Naive B cell (primary cell): ENCODE measurements at regions not wholly inside any gene's neighbourhood (a gene's known extent, or its start where the extent isn't known, plus 50 kb on each side); places are given as distances from the start of the nearest gene placed in this dataset.

Experiments
- ATAC-seq, 2 donors: fragments of 150-1000 bp; cut with Tn5 transposase; 2 replicates each; pipeline ENCODE4 v1.10.0; 2021; ENCODE audit warnings: low read depth in 2 of 2, mild to moderate bottlenecking in 2 of 2, moderate library complexity in 2 of 2
- DNase-seq: peaks from one replicate; pipeline ENCODE4 v3.0.0; 2022
- H3K27ac Mint-ChIP-seq, 6 donors: one replicate each; pipeline ENCODE4 v1.8.0; 2020 to 2022; ENCODE audit warnings: mild to moderate bottlenecking in 6 of 6, mixed read lengths in 6 of 6, moderate library complexity in 5 of 6, inconsistent platforms in 2 of 6
- H3K27me3 Mint-ChIP-seq, 3 donors: one replicate each; pipeline ENCODE4 v1.8.0; 2021 to 2022; ENCODE audit warnings: mixed read lengths in 3 of 3, mild to moderate bottlenecking in 1 of 3
- H3K36me3 Mint-ChIP-seq, 2 donors: one replicate each; pipeline ENCODE4 v1.8.0; 2020 to 2022; ENCODE audit warnings: mixed read lengths in 2 of 2, inconsistent platforms in 1 of 2, mild to moderate bottlenecking in 1 of 2
- H3K4me1 Mint-ChIP-seq, 3 donors: one replicate each; pipeline ENCODE4 v1.8.0; 2020 to 2022; ENCODE audit warnings: mixed read lengths in 3 of 3, inconsistent platforms in 1 of 3, mild to moderate bottlenecking in 1 of 3, moderate library complexity in 1 of 3
- H3K4me3 Mint-ChIP-seq, 8 donors: one replicate each; pipeline ENCODE4 v1.8.0; 2020 to 2022; ENCODE audit warnings: mild to moderate bottlenecking in 8 of 8, mixed read lengths in 8 of 8, moderate library complexity in 8 of 8, inconsistent platforms in 2 of 8
- H3K9me3 Mint-ChIP-seq, 7 donors: one replicate each; pipeline ENCODE4 v1.8.0; 2020 to 2022; ENCODE audit warnings: mixed read lengths in 7 of 7, mild to moderate bottlenecking in 5 of 7, inconsistent platforms in 2 of 7, moderate library complexity in 1 of 7

DNA sequence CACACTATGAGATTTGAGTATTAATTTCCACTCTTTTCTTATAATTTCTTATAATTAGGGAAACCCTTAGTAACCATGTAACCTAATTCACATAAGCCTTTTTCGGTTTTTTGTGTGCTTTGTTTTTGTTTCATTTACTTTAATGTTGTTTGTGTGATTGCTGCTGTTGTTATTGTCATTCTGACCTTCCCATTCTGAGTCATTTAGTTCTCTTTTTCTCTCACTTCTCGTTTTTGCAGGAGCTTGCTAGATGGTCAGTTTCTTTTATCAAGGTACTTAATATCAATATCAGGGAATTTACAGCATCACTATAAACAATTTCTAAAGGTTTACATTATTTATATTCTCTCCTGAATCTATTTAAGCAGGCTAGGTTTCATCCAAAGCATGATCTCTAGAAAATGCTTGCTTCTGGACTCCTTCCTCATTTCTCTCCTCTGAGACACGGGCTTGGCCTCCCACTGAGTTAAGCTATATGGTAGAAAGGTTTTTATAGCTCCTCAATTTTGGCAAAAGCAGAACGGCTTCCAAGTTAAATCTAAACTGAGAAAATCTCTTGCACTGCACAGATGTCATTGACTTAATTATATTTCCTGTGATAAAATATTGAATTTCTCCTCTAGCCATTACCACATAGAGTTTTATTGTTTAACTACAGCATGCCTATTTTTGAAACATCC, 534.2 kb downstream of the NSUN3 start:
- no peak for DNase-seq
- Mint-ChIP-seq H3K27me3 (no peaks in the 10 kb centered on the region), H3K9me3 (peaks cover 0 to 10% (median 5%) of the 10 kb centered on the region in 7 donors), H3K4me3 (no peak overlapping the region), H3K36me3 (no peaks in the 10 kb centered on the region), H3K4me1 (no peaks in the 10 kb centered on the region), H3K27ac (no peak overlapping the region)
- ATAC-seq, result no peak

DNA sequence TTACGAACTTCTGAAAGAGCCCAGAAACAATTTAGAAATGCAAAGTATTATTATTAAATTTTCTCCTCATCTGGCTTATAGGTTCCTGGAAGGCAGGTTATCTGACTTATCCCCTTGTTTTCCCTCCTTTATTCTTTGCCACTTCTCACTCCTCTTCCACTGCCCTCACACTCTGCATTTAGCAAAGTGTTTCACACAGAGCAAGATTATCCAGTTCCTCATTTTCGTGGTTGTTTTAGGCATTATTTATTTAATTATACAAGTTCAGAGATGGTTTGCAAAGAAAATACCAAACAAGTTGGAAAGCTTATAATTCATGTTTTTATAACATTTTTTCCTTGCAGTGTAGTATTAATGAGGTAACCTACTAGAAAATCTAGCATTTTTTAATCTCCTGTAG, 544.9 kb downstream of the NSUN3 start:
- ATAC-seq (no peak), DNase-seq (no peak)
- H3K36me3 Mint-ChIP-seq, result no peaks in the 10 kb centered on the region
- H3K27ac Mint-ChIP-seq, result no peak overlapping the region
- no peaks in the 10 kb centered on the region for H3K4me1 Mint-ChIP-seq
- peaks cover 0 to 7% (median under 1%) of the 10 kb centered on the region in 7 donors for H3K9me3 Mint-ChIP-seq
- no peak overlapping the region for H3K4me3 Mint-ChIP-seq
- no peaks in the 10 kb centered on the region for H3K27me3 Mint-ChIP-seq

DNA sequence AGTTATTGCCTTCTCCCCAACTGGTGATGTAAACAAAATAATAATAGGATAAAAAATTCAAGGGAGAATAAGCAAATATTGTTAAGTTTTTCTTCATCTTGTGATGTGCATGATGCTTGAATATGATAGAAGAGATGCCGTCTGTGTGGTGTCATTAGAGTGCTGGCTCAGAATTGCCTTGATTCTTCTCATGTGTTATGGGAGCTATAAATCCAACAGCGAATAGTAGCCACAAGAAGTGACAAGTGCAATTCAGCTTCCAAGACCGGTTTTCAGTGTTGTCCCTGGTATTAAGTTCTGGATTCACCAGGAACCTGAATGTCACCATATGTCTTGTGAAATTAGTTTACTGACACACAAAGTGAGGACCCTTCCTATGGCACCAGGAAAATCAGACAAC, 547.0 kb downstream of the NSUN3 start:
- H3K9me3 Mint-ChIP-seq, result peaks cover 0 to 10% (median 2%) of the 10 kb centered on the region in 7 donors
- H3K4me3 Mint-ChIP-seq, result no peak overlapping the region
- no peaks in the 10 kb centered on the region for H3K4me1 Mint-ChIP-seq
- H3K36me3 Mint-ChIP-seq, result no peaks in the 10 kb centered on the region
- ATAC-seq (no peak), DNase-seq (no peak)
- H3K27me3 Mint-ChIP-seq, result no peaks in the 10 kb centered on the region
- no peak overlapping the region for H3K27ac Mint-ChIP-seq

DNA sequence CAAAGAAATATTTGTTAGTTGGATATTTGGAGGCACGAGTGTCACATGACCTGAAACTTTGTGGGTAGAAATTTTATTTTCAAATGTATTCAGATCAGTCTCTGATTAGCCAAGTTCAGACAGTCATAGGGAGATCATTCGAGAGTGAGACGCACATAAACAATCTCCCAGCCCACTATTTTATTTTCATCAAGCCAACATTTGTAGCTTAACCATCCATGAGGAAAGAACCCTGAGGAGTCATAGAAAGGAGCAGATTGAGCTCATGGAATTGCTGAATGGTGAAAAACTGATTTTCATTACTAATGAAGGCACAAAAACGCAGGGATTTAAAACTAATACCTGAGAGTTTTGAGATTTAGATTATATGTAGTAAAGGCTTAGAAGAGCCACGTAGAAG, 548.7 kb downstream of the NSUN3 start:
- ATAC-seq, result no peak
- Mint-ChIP-seq H3K27ac (no peak overlapping the region), H3K4me1 (no peaks in the 10 kb centered on the region), H3K27me3 (no peaks in the 10 kb centered on the region), H3K36me3 (no peaks in the 10 kb centered on the region), H3K4me3 (no peak overlapping the region), H3K9me3 (peaks cover 0 to 10% (median 0%) of the 10 kb centered on the region in 7 donors)
- no peak for DNase-seq

DNA sequence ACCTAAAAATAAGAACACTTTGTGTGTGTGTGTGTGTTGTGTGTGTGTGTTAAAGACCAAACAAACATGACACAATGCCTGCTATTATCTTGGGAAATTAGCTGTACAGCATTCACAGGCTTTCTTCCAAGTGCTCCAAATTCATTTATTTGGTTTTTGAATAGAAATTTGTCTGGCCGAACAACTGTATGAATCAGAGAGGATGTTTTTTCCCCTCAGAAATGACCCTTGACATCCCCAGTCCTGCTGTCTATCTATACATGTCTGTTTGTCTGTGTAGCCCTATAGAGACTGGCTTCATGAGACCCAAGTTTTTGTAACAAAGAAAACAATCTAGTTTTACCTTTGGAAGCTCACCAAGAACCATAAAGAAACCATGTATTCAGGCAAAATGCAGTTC, 549.8 kb downstream of the NSUN3 start:
- Mint-ChIP-seq H3K9me3 (peaks cover 0 to 10% (median 3%) of the 10 kb centered on the region in 7 donors), H3K27me3 (no peaks in the 10 kb centered on the region), H3K36me3 (no peaks in the 10 kb centered on the region), H3K4me1 (no peaks in the 10 kb centered on the region), H3K27ac (no peak overlapping the region), H3K4me3 (no peak overlapping the region)
- DNase-seq (no peak), ATAC-seq (no peak)

DNA sequence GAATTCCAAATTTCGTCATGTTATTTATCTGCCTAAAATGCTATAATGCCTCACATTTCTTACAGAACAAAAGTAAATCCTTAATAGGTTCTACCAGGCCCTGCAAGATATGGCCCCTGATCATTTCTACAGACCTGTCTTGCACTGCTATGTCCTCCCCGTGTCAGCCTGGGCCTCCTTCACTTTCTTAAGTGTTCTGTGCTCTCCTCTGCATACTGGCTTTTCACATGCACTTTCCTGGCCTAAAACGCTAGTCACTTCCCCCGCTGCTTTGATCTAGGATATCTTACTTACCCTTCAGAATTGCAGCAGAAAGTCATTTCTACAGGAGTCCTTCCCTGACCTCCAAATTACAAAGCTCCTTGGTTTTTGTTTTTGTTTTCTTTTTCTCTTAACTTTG, 551.3 kb downstream of the NSUN3 start:
- H3K9me3 Mint-ChIP-seq, result peaks cover 0 to 10% (median 3%) of the 10 kb centered on the region in 7 donors
- no peaks in the 10 kb centered on the region for H3K4me1 Mint-ChIP-seq
- no peak overlapping the region for H3K27ac Mint-ChIP-seq
- H3K4me3 Mint-ChIP-seq, result no peak overlapping the region
- no peak for DNase-seq
- H3K27me3 Mint-ChIP-seq, result no peaks in the 10 kb centered on the region
- H3K36me3 Mint-ChIP-seq, result no peaks in the 10 kb centered on the region
- no peak for ATAC-seq

DNA sequence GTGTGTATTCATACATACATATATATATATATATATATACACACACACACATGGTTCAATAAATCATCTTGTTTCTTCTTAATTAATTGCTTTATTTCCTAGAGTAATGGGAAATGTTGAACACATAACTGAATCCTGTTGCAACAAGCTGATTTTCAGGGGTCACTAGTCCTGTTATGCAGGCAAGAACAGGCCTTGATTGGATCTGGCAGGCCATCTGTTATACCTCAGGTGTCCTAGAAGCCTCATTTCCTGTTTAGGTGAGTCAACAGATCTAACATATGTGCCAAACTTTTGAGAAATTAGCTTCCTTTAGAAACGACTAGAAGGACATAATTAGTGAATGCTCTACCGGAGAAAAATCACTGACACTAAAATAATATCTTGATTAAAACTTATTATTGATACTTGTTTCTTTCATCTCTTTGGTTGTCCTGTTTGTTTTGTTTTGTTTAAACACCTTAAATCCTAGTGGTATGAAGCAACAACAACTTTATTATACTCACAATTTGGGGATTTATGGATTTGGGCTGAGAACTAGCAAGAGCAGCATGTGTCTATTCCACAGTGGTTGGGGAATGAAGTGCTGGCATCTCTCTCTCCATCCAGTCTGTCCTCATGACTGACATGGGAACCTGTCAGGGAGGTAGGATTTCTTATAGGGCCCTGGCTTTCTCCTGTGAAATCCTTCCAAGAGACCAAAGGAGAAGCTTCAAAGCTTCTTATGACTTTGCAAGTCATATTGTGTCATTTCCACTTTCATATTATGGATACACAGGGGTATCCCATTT, 552.6 kb downstream of the NSUN3 start:
- DNase-seq, result no peak
- no peak for ATAC-seq
- Mint-ChIP-seq H3K9me3 (peaks cover 0 to 10% (median 3%) of the 10 kb centered on the region in 7 donors), H3K4me3 (no peak overlapping the region), H3K4me1 (no peaks in the 10 kb centered on the region), H3K36me3 (no peaks in the 10 kb centered on the region), H3K27ac (no peak overlapping the region), H3K27me3 (no peaks in the 10 kb centered on the region)

DNA sequence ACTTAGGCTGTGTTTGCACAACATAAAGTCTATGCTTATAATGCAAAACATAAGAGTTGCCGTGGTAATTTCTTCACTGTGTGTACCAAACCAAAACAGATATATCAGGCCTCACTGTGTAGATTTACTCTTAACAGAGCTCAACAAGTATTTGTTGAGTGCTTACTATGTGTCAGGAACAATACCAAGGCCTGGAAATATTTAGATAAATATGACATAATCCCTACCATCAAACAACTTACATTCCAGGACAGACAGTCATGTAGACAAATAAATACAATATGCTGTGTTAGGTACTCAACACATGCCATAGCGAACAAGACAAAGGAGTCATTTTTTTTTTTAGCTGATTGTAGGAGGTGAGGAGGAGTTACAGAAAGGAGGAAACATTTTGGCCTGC, 554.0 kb downstream of the NSUN3 start:
- Mint-ChIP-seq H3K27ac (no peak overlapping the region), H3K36me3 (no peaks in the 10 kb centered on the region), H3K9me3 (peaks cover 0 to 13% (median 5%) of the 10 kb centered on the region in 7 donors), H3K4me1 (no peaks in the 10 kb centered on the region), H3K27me3 (no peaks in the 10 kb centered on the region), H3K4me3 (no peak overlapping the region)
- DNase-seq (no peak), ATAC-seq (no peak)

DNA sequence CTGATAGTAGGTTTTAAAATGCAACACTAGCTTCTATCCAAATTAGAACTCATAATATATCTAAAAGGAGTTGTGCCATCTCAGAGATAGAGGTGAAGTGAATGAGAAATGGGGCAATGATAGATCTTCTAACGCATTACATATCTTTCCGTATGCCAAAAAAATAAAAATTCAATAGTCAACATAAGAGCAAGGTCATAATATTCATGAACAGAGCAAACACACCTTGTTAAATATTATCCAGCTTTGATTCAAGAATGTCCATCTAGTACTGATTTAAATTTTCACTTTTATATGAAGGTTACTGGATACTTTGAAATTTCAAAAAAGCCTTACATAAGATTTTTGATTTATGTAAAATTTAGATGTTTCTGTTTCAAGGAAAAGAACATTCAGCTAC, 554.5 kb downstream of the NSUN3 start:
- no peaks in the 10 kb centered on the region for H3K36me3 Mint-ChIP-seq
- peaks cover 0 to 13% (median 4%) of the 10 kb centered on the region in 7 donors for H3K9me3 Mint-ChIP-seq
- no peaks in the 10 kb centered on the region for H3K4me1 Mint-ChIP-seq
- H3K27ac Mint-ChIP-seq, result no peak overlapping the region
- H3K4me3 Mint-ChIP-seq, result no peak overlapping the region
- no peaks in the 10 kb centered on the region for H3K27me3 Mint-ChIP-seq
- ATAC-seq (no peak), DNase-seq (no peak)

DNA sequence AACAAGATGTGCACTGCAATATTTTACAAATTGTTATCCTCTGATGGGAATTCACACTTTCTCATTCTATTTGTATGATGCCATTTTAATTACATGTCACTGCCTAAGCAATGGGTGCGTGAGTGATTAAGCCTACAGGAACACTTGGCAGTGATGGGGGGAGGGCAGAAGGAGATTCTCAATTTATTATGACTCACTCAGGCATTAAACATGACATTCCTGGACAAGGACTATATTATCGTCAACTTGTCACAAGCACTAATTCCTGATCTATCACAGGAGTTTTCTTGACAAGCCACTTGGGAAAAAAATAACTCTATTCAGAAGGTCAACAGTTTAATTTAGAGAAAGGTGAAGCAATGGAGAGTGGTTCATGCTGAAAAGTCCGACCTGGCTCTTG, 556.8 kb downstream of the NSUN3 start:
- ATAC-seq, result no peak

DNA sequence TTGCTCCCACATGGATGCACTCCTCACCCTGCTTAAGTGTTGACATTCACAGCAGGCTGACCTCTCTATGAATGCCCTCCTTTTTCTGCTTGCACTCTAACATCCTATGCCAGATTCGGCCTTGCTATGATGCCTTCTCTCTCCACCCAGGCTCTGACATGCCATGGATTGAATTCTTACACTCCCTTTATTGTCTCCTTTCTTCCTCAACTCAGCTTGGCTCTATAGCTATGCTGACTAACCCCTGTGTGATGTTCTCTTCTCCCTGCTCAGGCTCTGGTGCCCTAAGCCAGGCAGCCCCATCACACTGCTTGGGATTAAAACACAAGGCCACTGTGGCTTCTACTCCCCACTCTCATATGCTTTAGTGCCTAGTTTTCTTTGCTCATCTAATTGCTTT, 563.7 kb downstream of the NSUN3 start:
- no peak for ATAC-seq
- Mint-ChIP-seq H3K27me3 (no peaks in the 10 kb centered on the region), H3K36me3 (no peaks in the 10 kb centered on the region), H3K27ac (no peak overlapping the region), H3K4me1 (peaks cover 0 to 3% (median 0%) of the 10 kb centered on the region in 3 donors), H3K9me3 (peaks cover 0 to 19% (median 3%) of the 10 kb centered on the region in 7 donors), H3K4me3 (no peak overlapping the region)
- DNase-seq, result no peak

More for the DNA sequence above, 556.8 kb downstream of the NSUN3 start:
- no peak overlapping the region for H3K27ac Mint-ChIP-seq
- H3K9me3 Mint-ChIP-seq, result peaks cover 0 to 7% (median 3%) of the 10 kb centered on the region in 7 donors
- no peaks in the 10 kb centered on the region for H3K36me3 Mint-ChIP-seq
- no peak overlapping the region for H3K4me3 Mint-ChIP-seq
- H3K27me3 Mint-ChIP-seq, result no peaks in the 10 kb centered on the region
- no peak for DNase-seq
- no peaks in the 10 kb centered on the region for H3K4me1 Mint-ChIP-seq

DNA sequence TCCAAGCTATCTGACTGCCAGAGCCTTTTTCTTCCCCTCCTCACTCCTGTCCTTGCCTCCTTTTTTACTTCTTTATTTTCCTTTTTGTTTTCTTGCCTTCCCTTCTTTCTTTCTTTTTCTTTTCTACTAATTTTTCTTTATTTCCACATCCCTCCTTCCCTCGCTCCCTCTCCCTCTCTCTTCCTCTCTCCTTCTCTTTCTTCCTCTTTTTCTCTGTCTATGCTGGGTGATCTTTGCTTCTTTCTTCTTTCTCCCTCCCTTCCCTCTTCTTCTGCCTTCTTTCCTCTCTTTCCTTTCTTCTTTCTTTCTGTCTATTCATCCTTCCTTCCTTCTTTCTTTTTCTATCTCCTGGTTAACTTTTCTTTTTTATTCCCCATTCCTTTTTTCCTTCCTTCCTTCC, 564.8 kb downstream of the NSUN3 start:
- Mint-ChIP-seq H3K27me3 (no peaks in the 10 kb centered on the region), H3K4me3 (no peak overlapping the region), H3K36me3 (no peaks in the 10 kb centered on the region), H3K27ac (no peak overlapping the region), H3K4me1 (peaks cover 0 to 3% (median 0%) of the 10 kb centered on the region in 3 donors), H3K9me3 (peaks cover 0 to 22% (median 5%) of the 10 kb centered on the region in 7 donors)
- ATAC-seq (no peak), DNase-seq (no peak)

DNA sequence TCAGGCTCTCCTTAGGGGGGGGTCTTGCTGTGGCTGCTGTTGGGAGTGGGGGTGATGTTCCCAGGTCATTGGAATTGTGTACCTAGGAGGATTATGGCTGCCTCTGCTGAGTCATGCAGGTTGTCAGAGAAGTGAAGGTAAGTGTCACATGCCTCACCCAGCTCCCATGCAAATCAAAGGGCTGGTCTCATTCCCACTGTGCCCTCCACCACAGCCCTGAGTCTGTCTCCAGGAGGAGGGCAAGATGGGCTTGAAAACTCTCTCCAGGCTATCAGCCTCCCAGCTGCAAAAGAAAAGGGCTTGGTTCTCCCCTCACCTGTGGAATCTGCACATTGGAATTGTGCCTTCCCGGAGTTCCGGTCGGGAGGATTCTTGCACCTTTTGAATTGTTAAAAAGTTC, 580.5 kb downstream of the NSUN3 start:
- Mint-ChIP-seq H3K27me3 (no peaks in the 10 kb centered on the region), H3K9me3 (peaks cover 2 to 17% (median 6%) of the 10 kb centered on the region in 7 donors), H3K4me1 (no peaks in the 10 kb centered on the region), H3K4me3 (no peak overlapping the region), H3K27ac (no peak overlapping the region), H3K36me3 (peaks cover 0 to 7% of the 10 kb centered on the region in 2 donors)
- no peak for DNase-seq
- no peak for ATAC-seq

DNA sequence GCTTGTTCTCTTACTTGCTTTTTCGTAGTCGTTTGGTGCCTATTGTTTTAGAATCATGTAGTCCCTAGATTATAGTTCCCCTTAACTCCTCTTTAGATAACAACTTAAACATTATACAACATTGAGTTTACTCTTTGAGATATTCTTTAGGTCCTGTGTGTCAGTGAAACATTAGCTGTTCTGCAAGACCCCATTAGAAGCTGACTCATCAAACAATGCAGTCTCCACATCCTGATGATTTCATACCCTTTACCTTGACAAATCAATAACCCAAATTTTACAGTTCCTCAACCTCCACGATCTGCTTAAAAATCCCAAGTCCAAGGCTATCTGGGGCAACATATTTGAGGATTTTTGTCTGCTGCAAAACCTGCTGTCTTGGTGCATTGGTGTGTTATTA, 582.9 kb downstream of the NSUN3 start:
- Mint-ChIP-seq H3K4me3 (no peak overlapping the region), H3K27ac (no peak overlapping the region), H3K27me3 (no peaks in the 10 kb centered on the region), H3K36me3 (no peaks in the 10 kb centered on the region), H3K4me1 (no peaks in the 10 kb centered on the region), H3K9me3 (peaks cover 2 to 32% (median 6%) of the 10 kb centered on the region in 7 donors)
- no peak for ATAC-seq
- DNase-seq, result no peak
